ENCODE measurements at regions not wholly inside any gene's neighbourhood (a gene's known extent, or its start where the extent isn't known, plus 50 kb on each side); places are given as distances from the start of the nearest gene placed in this dataset.

DNA sequence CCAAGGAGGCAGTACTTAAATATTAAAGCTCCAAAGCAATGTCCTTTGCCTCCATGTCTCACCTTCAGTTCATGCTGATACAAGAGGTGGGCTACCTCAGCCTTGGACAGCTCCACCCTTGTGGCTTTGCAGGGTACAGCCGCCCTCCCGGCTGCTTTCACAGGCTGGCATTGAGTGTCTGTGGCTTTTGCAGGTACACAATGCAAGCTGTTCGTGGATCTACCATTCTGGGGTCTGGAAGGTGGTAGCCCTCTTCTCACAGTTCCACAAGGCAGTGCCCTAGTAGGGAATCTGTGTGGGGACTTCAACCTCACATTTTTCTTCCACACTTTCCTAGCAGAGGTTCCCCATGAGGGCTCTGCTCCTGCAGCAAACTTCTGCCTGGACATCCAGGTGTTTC is 324.8 kb downstream of the COL11A1 start:
- Mint-ChIP-seq H3K4me3 (no peak overlapping the region), H3K27me3 (ENCODE audit: low read depth) (no peaks in the 10 kb centered on the region), H3K36me3 (ENCODE audit: low read depth) (no peaks in the 10 kb centered on the region), H3K4me1 (no peaks in the 10 kb centered on the region), H3K9me3 (peaks cover 17% of the 10 kb centered on the region), H3K27ac (no peak overlapping the region)
- TF ChIP-seq, protein P1, sequence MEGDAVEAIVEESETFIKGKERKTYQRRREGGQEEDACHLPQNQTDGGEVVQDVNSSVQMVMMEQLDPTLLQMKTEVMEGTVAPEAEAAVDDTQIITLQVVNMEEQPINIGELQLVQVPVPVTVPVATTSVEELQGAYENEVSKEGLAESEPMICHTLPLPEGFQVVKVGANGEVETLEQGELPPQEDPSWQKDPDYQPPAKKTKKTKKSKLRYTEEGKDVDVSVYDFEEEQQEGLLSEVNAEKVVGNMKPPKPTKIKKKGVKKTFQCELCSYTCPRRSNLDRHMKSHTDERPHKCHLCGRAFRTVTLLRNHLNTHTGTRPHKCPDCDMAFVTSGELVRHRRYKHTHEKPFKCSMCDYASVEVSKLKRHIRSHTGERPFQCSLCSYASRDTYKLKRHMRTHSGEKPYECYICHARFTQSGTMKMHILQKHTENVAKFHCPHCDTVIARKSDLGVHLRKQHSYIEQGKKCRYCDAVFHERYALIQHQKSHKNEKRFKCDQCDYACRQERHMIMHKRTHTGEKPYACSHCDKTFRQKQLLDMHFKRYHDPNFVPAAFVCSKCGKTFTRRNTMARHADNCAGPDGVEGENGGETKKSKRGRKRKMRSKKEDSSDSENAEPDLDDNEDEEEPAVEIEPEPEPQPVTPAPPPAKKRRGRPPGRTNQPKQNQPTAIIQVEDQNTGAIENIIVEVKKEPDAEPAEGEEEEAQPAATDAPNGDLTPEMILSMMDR (IDR thresholded peaks at IDR 0.05; ENCODE audit: unreplicated experiment in 3 of 3): no peak

DNA sequence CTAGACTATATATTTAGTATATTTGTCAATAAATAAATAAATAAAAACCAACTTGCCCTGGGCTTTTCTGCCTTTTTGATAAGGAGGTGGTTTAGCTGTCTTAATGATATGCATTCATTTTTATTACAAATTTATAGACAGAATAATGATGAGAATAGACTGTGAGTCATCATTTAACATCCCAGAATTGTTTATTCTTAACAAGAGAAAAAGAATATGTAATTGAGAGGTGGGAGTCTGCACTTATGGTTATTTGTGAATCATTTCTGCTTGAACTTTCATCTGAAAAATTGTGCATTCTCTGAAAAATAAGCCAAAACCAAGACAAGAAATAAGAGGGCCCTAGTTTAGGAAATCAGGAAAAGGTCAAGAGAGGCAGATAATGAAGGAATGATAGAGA is 326.2 kb downstream of the COL11A1 start:
- Mint-ChIP-seq H3K9me3 (peaks cover 17% of the 10 kb centered on the region), H3K27ac (no peak overlapping the region), H3K4me1 (no peaks in the 10 kb centered on the region), H3K27me3 (ENCODE audit: low read depth) (no peaks in the 10 kb centered on the region), H3K36me3 (ENCODE audit: low read depth) (no peaks in the 10 kb centered on the region), H3K4me3 (no peak overlapping the region)
- TF ChIP-seq, protein P1 (IDR thresholded peaks at IDR 0.05; ENCODE audit: unreplicated experiment in 3 of 3): no peak

DNA sequence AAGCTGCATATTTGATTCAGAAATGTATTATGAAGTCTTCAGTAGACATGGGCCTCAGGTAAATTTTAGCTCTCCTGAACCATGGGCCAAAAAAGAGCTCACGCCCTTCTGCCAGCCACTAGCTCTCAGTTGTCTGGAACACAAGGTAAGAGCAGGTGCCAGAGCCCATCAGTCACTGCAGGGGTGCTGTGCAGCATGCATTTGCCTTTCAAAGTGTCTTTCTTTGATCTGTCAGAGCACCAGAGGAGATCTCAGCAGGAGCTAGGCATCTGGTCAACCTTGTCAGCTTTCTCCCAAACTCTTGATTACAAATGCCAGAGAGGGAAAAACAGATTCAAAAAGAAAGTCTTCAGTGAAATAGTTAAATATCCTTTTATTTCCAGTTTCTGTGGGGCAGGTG is 332.3 kb downstream of the COL11A1 start:
- Mint-ChIP-seq H3K4me1 (no peaks in the 10 kb centered on the region), H3K27ac (no peak overlapping the region), H3K9me3 (no peaks in the 10 kb centered on the region), H3K27me3 (ENCODE audit: low read depth) (no peaks in the 10 kb centered on the region), H3K4me3 (no peak overlapping the region), H3K36me3 (ENCODE audit: low read depth) (no peaks in the 10 kb centered on the region)
- TF ChIP-seq, protein P1 (IDR thresholded peaks at IDR 0.05; ENCODE audit: unreplicated experiment in 3 of 3): no peak

DNA sequence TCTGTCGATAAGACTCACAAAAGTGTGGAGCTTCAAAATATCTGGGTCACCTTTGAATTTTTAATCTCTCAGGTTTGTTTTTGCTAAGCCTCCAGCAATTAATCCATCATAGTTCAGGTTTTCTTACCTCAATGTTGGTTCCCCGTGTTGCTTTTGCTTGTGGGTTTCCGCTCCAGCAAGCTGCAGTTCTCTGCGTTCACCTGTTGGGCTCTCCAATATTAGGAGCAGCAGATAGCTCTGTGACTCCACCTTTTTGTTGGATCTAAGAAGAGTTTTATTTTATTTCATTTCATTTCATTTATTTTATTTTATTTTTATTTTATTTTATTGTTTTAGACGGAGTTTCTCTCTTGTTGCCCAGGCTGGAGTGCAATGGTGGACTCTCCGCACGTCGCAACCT is 335.5 kb downstream of the COL11A1 start:
- H3K4me1 Mint-ChIP-seq: no peaks in the 10 kb centered on the region
- H3K27me3 Mint-ChIP-seq (ENCODE audit: low read depth): no peaks in the 10 kb centered on the region
- no peaks in the 10 kb centered on the region for H3K9me3 Mint-ChIP-seq
- TF ChIP-seq, protein P1 (IDR thresholded peaks at IDR 0.05; ENCODE audit: unreplicated experiment in 3 of 3): no peak
- no peak overlapping the region for H3K4me3 Mint-ChIP-seq
- no peaks in the 10 kb centered on the region for H3K36me3 Mint-ChIP-seq (ENCODE audit: low read depth)
- H3K27ac Mint-ChIP-seq: no peak overlapping the region

DNA sequence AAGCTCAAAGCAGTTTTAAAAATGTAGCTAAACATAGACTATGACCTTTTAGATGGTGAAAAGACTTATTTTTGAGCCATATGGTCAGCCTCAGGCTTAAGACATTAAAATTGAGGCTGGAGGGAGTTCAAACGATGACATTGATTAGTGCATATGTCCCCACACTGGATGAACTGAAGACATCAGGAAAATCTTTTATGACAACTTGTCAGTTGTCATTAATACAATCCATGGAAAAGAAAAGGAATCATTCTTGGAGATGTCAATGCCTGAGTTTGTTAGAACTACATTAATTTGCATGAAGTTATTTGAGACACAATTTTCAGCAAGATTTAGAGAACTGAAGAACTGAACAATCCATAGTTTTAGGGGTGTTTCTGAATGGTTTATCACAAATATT is 349.9 kb downstream of the COL11A1 start:
- Mint-ChIP-seq H3K27ac (no peak overlapping the region), H3K4me1 (no peaks in the 10 kb centered on the region), H3K9me3 (no peaks in the 10 kb centered on the region), H3K36me3 (ENCODE audit: low read depth) (no peaks in the 10 kb centered on the region), H3K27me3 (ENCODE audit: low read depth) (no peaks in the 10 kb centered on the region), H3K4me3 (no peak overlapping the region)
- TF ChIP-seq, protein P1 (IDR thresholded peaks at IDR 0.05; ENCODE audit: unreplicated experiment in 3 of 3): no peak

DNA sequence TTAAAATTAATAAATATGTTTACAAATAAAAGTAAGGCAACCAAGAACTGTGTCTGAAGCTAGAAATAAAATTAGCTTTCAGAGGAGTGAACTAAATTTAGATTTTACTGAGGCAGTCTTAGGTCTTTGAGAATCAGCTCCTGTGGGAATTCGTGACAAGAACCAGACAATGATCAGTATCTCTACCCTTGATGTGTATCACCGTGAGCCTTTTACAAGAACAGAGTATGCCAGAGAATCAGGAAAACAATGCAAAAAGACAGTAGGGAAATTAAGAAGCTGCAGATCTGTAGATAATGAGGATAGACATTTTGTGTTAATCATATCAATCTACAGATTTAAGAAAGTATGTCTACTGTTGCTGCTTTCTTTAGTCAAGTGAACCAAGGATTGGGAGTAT is 351.0 kb downstream of the COL11A1 start:
- no peaks in the 10 kb centered on the region for H3K4me1 Mint-ChIP-seq
- no peak overlapping the region for H3K4me3 Mint-ChIP-seq
- no peaks in the 10 kb centered on the region for H3K36me3 Mint-ChIP-seq (ENCODE audit: low read depth)
- H3K27ac Mint-ChIP-seq: no peak overlapping the region
- H3K27me3 Mint-ChIP-seq (ENCODE audit: low read depth): no peaks in the 10 kb centered on the region
- TF ChIP-seq, protein P1 (IDR thresholded peaks at IDR 0.05; ENCODE audit: unreplicated experiment in 3 of 3): no peak
- no peaks in the 10 kb centered on the region for H3K9me3 Mint-ChIP-seq

All from nephron (organoid).